ENCODE measurements at regions not wholly inside any gene's neighbourhood (a gene's known extent, or its start where the extent isn't known, plus 50 kb on each side); places are given as distances from the start of the nearest gene placed in this dataset.
A peak's percentile ranks its signal among the peaks of the same experiment; 100 is the strongest.

DNA sequence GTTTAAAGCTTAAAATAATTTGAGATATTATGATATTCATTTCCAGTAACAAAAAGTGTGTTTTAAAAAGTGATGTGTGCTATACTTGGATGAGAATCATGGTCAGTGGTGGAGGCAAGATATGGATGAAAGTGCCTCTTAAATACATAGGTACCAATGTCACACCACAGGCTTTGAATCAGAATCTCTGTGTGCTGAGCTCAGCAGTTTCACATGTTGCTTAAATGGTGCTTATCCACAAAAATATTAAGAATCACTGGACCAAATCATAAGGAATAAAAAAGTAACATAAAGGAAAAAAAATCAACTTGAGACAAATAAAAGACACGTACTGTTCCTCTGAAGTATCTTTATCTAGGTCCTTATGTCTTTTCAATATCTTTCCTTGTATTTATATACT lies 850.5 kb upstream of the POT1 start:
- Histone ChIP-seq H3K4me3 (ENCODE audit: control insufficient read depth in 1 of 7, extremely low read depth in 1 of 7, insufficient read depth in 4 of 7, low read depth in 2 of 7, low read length in 6 of 7) (no peak overlapping the region), H3K9me3 (ENCODE audit: control extremely low read depth in 1 of 5, control insufficient read depth in 4 of 5, insufficient read depth in 2 of 5, low read depth in 1 of 5, low read length in 4 of 5) (no peaks in the 10 kb centered on the region), H3K36me3 (ENCODE audit: control insufficient read depth in 4 of 4, insufficient read depth in 4 of 4, low read length in 3 of 4) (no peaks in the 10 kb centered on the region), H3K27me3 (replicated peaks in 2 of 5; ENCODE audit: control insufficient read depth in 4 of 5, insufficient read depth in 5 of 5, low read length in 4 of 5) (no peaks in the 10 kb centered on the region), H3K4me1 (ENCODE audit: control extremely low read depth in 1 of 4, control insufficient read depth in 4 of 4, insufficient read depth in 4 of 4, low read length in 3 of 4) (no peaks in the 10 kb centered on the region), H3K27ac (ENCODE audit: insufficient read depth in 1 of 2, low read depth in 1 of 2, low read length in 2 of 2, poor library complexity in 1 of 2, severe bottlenecking in 2 of 2) (no peak overlapping the region)
- POLR2A ChIA-PET: no interaction called here
- CTCF ChIA-PET: no interaction called here
- DNase-seq: no peak
- WGBS (ENCODE audit: insufficient coverage): no CpG with 5 or more reads among the region's 1 CpG

DNA sequence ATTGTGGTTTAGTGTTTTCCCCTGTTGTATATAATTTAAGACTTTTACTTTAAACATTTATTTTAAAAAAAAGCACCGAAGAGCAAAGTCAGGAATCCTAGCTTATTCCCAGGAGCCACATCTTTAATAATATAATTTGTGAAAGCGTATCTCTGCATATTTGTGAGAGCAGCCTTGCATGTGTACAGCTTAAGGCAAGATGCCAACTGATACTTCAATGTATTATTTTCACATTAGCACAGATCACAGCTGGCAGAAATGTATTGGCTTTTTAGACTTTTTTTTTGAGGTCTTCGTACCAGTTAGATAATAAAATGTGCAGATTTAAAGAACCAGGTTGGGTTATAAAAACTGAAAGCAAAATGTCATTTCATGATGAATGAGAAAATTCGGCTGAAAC lies 845.7 kb upstream of the POT1 start:
- no CpG with 5 or more reads among the region's 4 CpGs for WGBS (ENCODE audit: insufficient coverage)
- no peaks in the 10 kb centered on the region for H3K9me3 ChIP-seq (ENCODE audit: control extremely low read depth in 1 of 5, control insufficient read depth in 4 of 5, insufficient read depth in 2 of 5, low read depth in 1 of 5, low read length in 4 of 5)
- no peak for DNase-seq
- POLR2A ChIA-PET: no interaction called here
- no peak overlapping the region for H3K27ac ChIP-seq (ENCODE audit: insufficient read depth in 1 of 2, low read depth in 1 of 2, low read length in 2 of 2, poor library complexity in 1 of 2, severe bottlenecking in 2 of 2)
- no peaks in the 10 kb centered on the region for H3K4me1 ChIP-seq (ENCODE audit: control extremely low read depth in 1 of 4, control insufficient read depth in 4 of 4, insufficient read depth in 4 of 4, low read length in 3 of 4)
- CTCF ChIA-PET: no interaction called here
- no peaks in the 10 kb centered on the region for H3K36me3 ChIP-seq (ENCODE audit: control insufficient read depth in 4 of 4, insufficient read depth in 4 of 4, low read length in 3 of 4)
- no peaks in the 10 kb centered on the region for H3K27me3 ChIP-seq (replicated peaks in 2 of 5; ENCODE audit: control insufficient read depth in 4 of 5, insufficient read depth in 5 of 5, low read length in 4 of 5)
- H3K4me3 ChIP-seq (ENCODE audit: control insufficient read depth in 1 of 7, extremely low read depth in 1 of 7, insufficient read depth in 4 of 7, low read depth in 2 of 7, low read length in 6 of 7): no peak overlapping the region

GRCh38 chr7:125773113-125773785 lies 843.6 kb upstream of the POT1 start:
- Histone ChIP-seq H3K9me3 (ENCODE audit: control extremely low read depth in 1 of 5, control insufficient read depth in 4 of 5, insufficient read depth in 2 of 5, low read depth in 1 of 5, low read length in 4 of 5) (no peaks in the 10 kb centered on the region), H3K27ac (ENCODE audit: insufficient read depth in 1 of 2, low read depth in 1 of 2, low read length in 2 of 2, poor library complexity in 1 of 2, severe bottlenecking in 2 of 2) (no peak overlapping the region), H3K4me3 (ENCODE audit: control insufficient read depth in 1 of 7, extremely low read depth in 1 of 7, insufficient read depth in 4 of 7, low read depth in 2 of 7, low read length in 6 of 7) (no peak overlapping the region), H3K36me3 (ENCODE audit: control insufficient read depth in 4 of 4, insufficient read depth in 4 of 4, low read length in 3 of 4) (no peaks in the 10 kb centered on the region), H3K27me3 (replicated peaks in 2 of 5; ENCODE audit: control insufficient read depth in 4 of 5, insufficient read depth in 5 of 5, low read length in 4 of 5) (no peaks in the 10 kb centered on the region), H3K4me1 (ENCODE audit: control extremely low read depth in 1 of 4, control insufficient read depth in 4 of 4, insufficient read depth in 4 of 4, low read length in 3 of 4) (no peaks in the 10 kb centered on the region)
- POLR2A ChIA-PET: no interaction called here
- CTCF ChIA-PET: no interaction called here
- DNase-seq: no peak
- 88% methylated on average over 16 of the region's 19 CpGs for WGBS (ENCODE audit: insufficient coverage)

- H3K27me3 ChIP-seq (replicated peaks in 2 of 5; ENCODE audit: control insufficient read depth in 4 of 5, insufficient read depth in 5 of 5, low read length in 4 of 5): no peaks in the 10 kb centered on the region
- H3K9me3 ChIP-seq (ENCODE audit: control extremely low read depth in 1 of 5, control insufficient read depth in 4 of 5, insufficient read depth in 2 of 5, low read depth in 1 of 5, low read length in 4 of 5): no peaks in the 10 kb centered on the region
- ChIA-PET CTCF (no interaction called here), POLR2A (no interaction called here)
- no peaks in the 10 kb centered on the region for H3K36me3 ChIP-seq (ENCODE audit: control insufficient read depth in 4 of 4, insufficient read depth in 4 of 4, low read length in 3 of 4)
- H3K4me1 ChIP-seq (ENCODE audit: control extremely low read depth in 1 of 4, control insufficient read depth in 4 of 4, insufficient read depth in 4 of 4, low read length in 3 of 4): no peaks in the 10 kb centered on the region
- DNase-seq: peak in 1 of 3 donors; percentile 0
- H3K4me3 ChIP-seq (ENCODE audit: control insufficient read depth in 1 of 7, extremely low read depth in 1 of 7, insufficient read depth in 4 of 7, low read depth in 2 of 7, low read length in 6 of 7): no peak overlapping the region
- H3K27ac ChIP-seq (ENCODE audit: insufficient read depth in 1 of 2, low read depth in 1 of 2, low read length in 2 of 2, poor library complexity in 1 of 2, severe bottlenecking in 2 of 2): no peak overlapping the region
Observed at GRCh38 chr7:125747966-125748365, 818.3 kb upstream of the POT1 start.

DNA sequence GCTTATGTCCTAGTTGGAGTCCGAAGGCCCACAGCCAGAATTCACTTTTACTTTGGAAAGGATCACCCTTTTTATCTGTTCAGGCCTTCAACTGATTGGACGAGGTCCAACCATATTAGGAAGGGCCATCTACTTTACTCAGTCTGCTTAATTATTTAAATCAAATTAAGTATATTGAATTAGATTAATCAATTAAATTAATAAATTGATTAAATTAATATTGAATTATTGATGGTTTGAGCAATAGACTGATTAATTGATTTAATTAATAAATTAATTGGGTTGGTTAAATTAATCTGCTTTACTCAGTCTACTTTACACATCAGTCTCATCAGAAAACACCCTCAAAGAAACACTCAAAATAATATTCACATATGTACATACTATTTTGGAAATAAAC lies 816.9 kb upstream of the POT1 start:
- Histone ChIP-seq H3K27me3 (replicated peaks in 2 of 5; ENCODE audit: control insufficient read depth in 4 of 5, insufficient read depth in 5 of 5, low read length in 4 of 5) (no peaks in the 10 kb centered on the region), H3K4me3 (ENCODE audit: control insufficient read depth in 1 of 7, extremely low read depth in 1 of 7, insufficient read depth in 4 of 7, low read depth in 2 of 7, low read length in 6 of 7) (no peak overlapping the region), H3K4me1 (ENCODE audit: control extremely low read depth in 1 of 4, control insufficient read depth in 4 of 4, insufficient read depth in 4 of 4, low read length in 3 of 4) (no peaks in the 10 kb centered on the region), H3K9me3 (ENCODE audit: control extremely low read depth in 1 of 5, control insufficient read depth in 4 of 5, insufficient read depth in 2 of 5, low read depth in 1 of 5, low read length in 4 of 5) (no peaks in the 10 kb centered on the region), H3K36me3 (ENCODE audit: control insufficient read depth in 4 of 4, insufficient read depth in 4 of 4, low read length in 3 of 4) (no peaks in the 10 kb centered on the region), H3K27ac (ENCODE audit: insufficient read depth in 1 of 2, low read depth in 1 of 2, low read length in 2 of 2, poor library complexity in 1 of 2, severe bottlenecking in 2 of 2) (no peak overlapping the region)
- DNase-seq: no peak
- CTCF ChIA-PET: no interaction called here
- no CpG with 5 or more reads among the region's 2 CpGs for WGBS (ENCODE audit: insufficient coverage)
- POLR2A ChIA-PET: no interaction called here

GRCh38 chr7:125727215-125727614 lies 797.6 kb upstream of the POT1 start:
- no peaks in the 10 kb centered on the region for H3K27me3 ChIP-seq (replicated peaks in 2 of 5; ENCODE audit: control insufficient read depth in 4 of 5, insufficient read depth in 5 of 5, low read length in 4 of 5)
- no peak for DNase-seq
- no peaks in the 10 kb centered on the region for H3K36me3 ChIP-seq (ENCODE audit: control insufficient read depth in 4 of 4, insufficient read depth in 4 of 4, low read length in 3 of 4)
- no peaks in the 10 kb centered on the region for H3K9me3 ChIP-seq (ENCODE audit: control extremely low read depth in 1 of 5, control insufficient read depth in 4 of 5, insufficient read depth in 2 of 5, low read depth in 1 of 5, low read length in 4 of 5)
- CTCF ChIA-PET: no interaction called here
- H3K4me1 ChIP-seq (ENCODE audit: control extremely low read depth in 1 of 4, control insufficient read depth in 4 of 4, insufficient read depth in 4 of 4, low read length in 3 of 4): no peaks in the 10 kb centered on the region
- H3K4me3 ChIP-seq (ENCODE audit: control insufficient read depth in 1 of 7, extremely low read depth in 1 of 7, insufficient read depth in 4 of 7, low read depth in 2 of 7, low read length in 6 of 7): no peak overlapping the region
- WGBS (ENCODE audit: insufficient coverage): 100% methylated on average over 1 of the region's 1 CpG
- no peak overlapping the region for H3K27ac ChIP-seq (ENCODE audit: insufficient read depth in 1 of 2, low read depth in 1 of 2, low read length in 2 of 2, poor library complexity in 1 of 2, severe bottlenecking in 2 of 2)
- POLR2A ChIA-PET: no interaction called here

DNA sequence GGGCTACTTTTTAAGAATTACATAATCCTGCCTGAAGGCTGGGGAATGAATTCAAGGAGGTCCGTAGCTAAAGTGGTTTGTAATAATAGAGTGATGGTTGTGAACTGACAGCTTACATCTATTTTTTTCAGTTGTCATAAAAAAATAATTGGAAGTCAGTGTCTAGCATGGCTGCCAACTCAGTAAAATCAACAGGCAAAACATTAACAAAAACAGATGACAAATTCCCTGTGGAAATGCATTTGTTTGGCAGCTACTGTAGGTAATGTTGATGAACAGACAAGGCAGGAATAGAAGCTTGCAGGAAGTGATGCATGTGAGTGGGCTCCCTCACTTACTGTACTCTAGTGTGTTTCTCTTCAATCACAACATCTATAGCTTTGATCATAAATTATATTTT lies 766.0 kb upstream of the POT1 start:
- H3K4me3 ChIP-seq (ENCODE audit: control insufficient read depth in 1 of 7, extremely low read depth in 1 of 7, insufficient read depth in 4 of 7, low read depth in 2 of 7, low read length in 6 of 7): no peak overlapping the region
- H3K27ac ChIP-seq (ENCODE audit: insufficient read depth in 1 of 2, low read depth in 1 of 2, low read length in 2 of 2, poor library complexity in 1 of 2, severe bottlenecking in 2 of 2): no peak overlapping the region
- H3K4me1 ChIP-seq (ENCODE audit: control extremely low read depth in 1 of 4, control insufficient read depth in 4 of 4, insufficient read depth in 4 of 4, low read length in 3 of 4): no peaks in the 10 kb centered on the region
- POLR2A ChIA-PET: no interaction called here
- no peak for DNase-seq
- H3K9me3 ChIP-seq (ENCODE audit: control extremely low read depth in 1 of 5, control insufficient read depth in 4 of 5, insufficient read depth in 2 of 5, low read depth in 1 of 5, low read length in 4 of 5): no peaks in the 10 kb centered on the region
- H3K36me3 ChIP-seq (ENCODE audit: control insufficient read depth in 4 of 4, insufficient read depth in 4 of 4, low read length in 3 of 4): no peaks in the 10 kb centered on the region
- WGBS (ENCODE audit: insufficient coverage): no CpG with 5 or more reads among the region's 1 CpG
- CTCF ChIA-PET: interaction anchor here (1.2 kb wide), 1 partner anchor 9 kb away, joined by 3 read pairs; no protein-coding TSS in a partner anchor
- no peaks in the 10 kb centered on the region for H3K27me3 ChIP-seq (replicated peaks in 2 of 5; ENCODE audit: control insufficient read depth in 4 of 5, insufficient read depth in 5 of 5, low read length in 4 of 5)
